22Rv1 (cell line): ENCODE measurements at regions not wholly inside any gene's neighbourhood (a gene's known extent, or its start where the extent isn't known, plus 50 kb on each side); places are given as distances from the start of the nearest gene placed in this dataset.

Source experiments
- CTCF ChIP-seq: fragments of 450-650 bp; IDR thresholded peaks from 2 replicates; pipeline ENCODE4 v1.5.1; 2017; ENCODE audit warnings: mild to moderate bottlenecking
- ZFX ChIP-seq: fragments of 450-650 bp; IDR thresholded peaks from 2 replicates; pipeline ENCODE4 v1.6.1; 2017; ENCODE audit warnings: antibody characterized with exemption, borderline replicate concordance

- TF ChIP-seq CTCF (no peak), ZFX (no peak)
Observed at GRCh38 chr7:45106-46090, 147.0 kb upstream of the FAM20C start.
